Thyroid gland (tissue), 4 donors: ENCODE measurements at regions not wholly inside any gene's neighbourhood (a gene's known extent, or its start where the extent isn't known, plus 50 kb on each side); places are given as distances from the start of the nearest gene placed in this dataset.

Experiments used
- POLR2A ChIP-seq, 2 donors: fragments of 450-650 bp; IDR thresholded peaks; one replicate each; pipeline ENCODE4 v1.6.1; 2017; ENCODE audit warnings: antibody characterized with exemption in 2 of 2, mild to moderate bottlenecking in 2 of 2, moderate library complexity in 1 of 2
- TF ChIP-seq, protein P1 (sequence below), 6 experiments: fragments of 200-600 bp in 3 of 6; fragments of 450-650 bp in 3 of 6; sonication (generic) in 3 of 6; IDR thresholded peaks; one replicate each; pipeline ENCODE4 v1.5.1; 2016 to 2019; ENCODE audit warnings: antibody characterized with exemption in 6 of 6, mild to moderate bottlenecking in 2 of 6, inconsistent platforms in 1 of 6, moderate library complexity in 1 of 6

- TF ChIP-seq, protein P1, sequence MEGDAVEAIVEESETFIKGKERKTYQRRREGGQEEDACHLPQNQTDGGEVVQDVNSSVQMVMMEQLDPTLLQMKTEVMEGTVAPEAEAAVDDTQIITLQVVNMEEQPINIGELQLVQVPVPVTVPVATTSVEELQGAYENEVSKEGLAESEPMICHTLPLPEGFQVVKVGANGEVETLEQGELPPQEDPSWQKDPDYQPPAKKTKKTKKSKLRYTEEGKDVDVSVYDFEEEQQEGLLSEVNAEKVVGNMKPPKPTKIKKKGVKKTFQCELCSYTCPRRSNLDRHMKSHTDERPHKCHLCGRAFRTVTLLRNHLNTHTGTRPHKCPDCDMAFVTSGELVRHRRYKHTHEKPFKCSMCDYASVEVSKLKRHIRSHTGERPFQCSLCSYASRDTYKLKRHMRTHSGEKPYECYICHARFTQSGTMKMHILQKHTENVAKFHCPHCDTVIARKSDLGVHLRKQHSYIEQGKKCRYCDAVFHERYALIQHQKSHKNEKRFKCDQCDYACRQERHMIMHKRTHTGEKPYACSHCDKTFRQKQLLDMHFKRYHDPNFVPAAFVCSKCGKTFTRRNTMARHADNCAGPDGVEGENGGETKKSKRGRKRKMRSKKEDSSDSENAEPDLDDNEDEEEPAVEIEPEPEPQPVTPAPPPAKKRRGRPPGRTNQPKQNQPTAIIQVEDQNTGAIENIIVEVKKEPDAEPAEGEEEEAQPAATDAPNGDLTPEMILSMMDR (IDR thresholded peaks at IDR 0.05) = no peak
- TF ChIP-seq POLR2A (IDR thresholded peaks at IDR 0.05) = no peak
Observed at GRCh38 chr7:35874886-35875285, 74.0 kb downstream of the SEPTIN7 start.
